Cardiac fibroblast (primary cell): ENCODE measurements at regions not wholly inside any gene's neighbourhood (a gene's known extent, or its start where the extent isn't known, plus 50 kb on each side); places are given as distances from the start of the nearest gene placed in this dataset.

ENCODE experiments used
- DNase-seq, 2 donors: peaks; one replicate each; pipeline versions ENCODE4 v3.0.0 to v3.0.0-alpha.2; 2010; ENCODE audit warnings: low read depth in 2 of 2
- H3K4me3 ChIP-seq, 2 donors: replicated peaks in 1 of 2; 1 replicate in 1 of 2; 2 replicates in 1 of 2; pipeline ENCODE4 v1.5.1; 2011; ENCODE audit warnings: low read depth in 2 of 2, low read length in 2 of 2, mild to moderate bottlenecking in 2 of 2, moderate library complexity in 1 of 2
- CTCF ChIP-seq: IDR thresholded peaks from one replicate; pipeline ENCODE4 v1.5.1; 2011; ENCODE audit warnings: low read depth, mild to moderate bottlenecking, low read length, inconsistent platforms

GRCh38 chr13:73832128-73832588, 302.0 kb downstream of the KLF12 start:
- DNase-seq = no peak
- no peak for TF ChIP-seq CTCF
- H3K4me3 ChIP-seq = no peak overlapping the region

- no peak for DNase-seq
- no peak for TF ChIP-seq CTCF
- no peak overlapping the region for H3K4me3 ChIP-seq
Measured at GRCh38 chr13:73829416-73829815, 304.8 kb downstream of the KLF12 start.

GRCh38 chr13:73828811-73829210, 305.4 kb downstream of the KLF12 start:
- no peak for TF ChIP-seq CTCF
- no peak for DNase-seq
- no peak overlapping the region for H3K4me3 ChIP-seq

GRCh38 chr13:73827434-73827833, 306.8 kb downstream of the KLF12 start:
- TF ChIP-seq CTCF = no peak
- no peak for DNase-seq
- H3K4me3 ChIP-seq = no peak overlapping the region

- no peak for DNase-seq
- no peak for TF ChIP-seq CTCF
- no peak overlapping the region for H3K4me3 ChIP-seq
Measured at GRCh38 chr13:73825143-73825542, 309.1 kb downstream of the KLF12 start.

GRCh38 chr13:73822668-73823592, 311.3 kb downstream of the KLF12 start:
- no peak for TF ChIP-seq CTCF
- DNase-seq = no peak
- H3K4me3 ChIP-seq = no peak overlapping the region

GRCh38 chr13:73820688-73821087, 313.5 kb downstream of the KLF12 start:
- TF ChIP-seq CTCF = no peak
- H3K4me3 ChIP-seq = no peak overlapping the region

More at GRCh38 chr13:73820688-73821087, 313.5 kb downstream of the KLF12 start:
- no peak for DNase-seq
